ENCODE measurements at regions not wholly inside any gene's neighbourhood (a gene's known extent, or its start where the extent isn't known, plus 50 kb on each side); places are given as distances from the start of the nearest gene placed in this dataset.

- TF ChIP-seq EZH2 (IDR thresholded peaks at IDR 0.05) (no peak), EZH2phosphoT487 (IDR thresholded peaks at IDR 0.05) (no peak)
- TF ChIP-seq, protein P1, sequence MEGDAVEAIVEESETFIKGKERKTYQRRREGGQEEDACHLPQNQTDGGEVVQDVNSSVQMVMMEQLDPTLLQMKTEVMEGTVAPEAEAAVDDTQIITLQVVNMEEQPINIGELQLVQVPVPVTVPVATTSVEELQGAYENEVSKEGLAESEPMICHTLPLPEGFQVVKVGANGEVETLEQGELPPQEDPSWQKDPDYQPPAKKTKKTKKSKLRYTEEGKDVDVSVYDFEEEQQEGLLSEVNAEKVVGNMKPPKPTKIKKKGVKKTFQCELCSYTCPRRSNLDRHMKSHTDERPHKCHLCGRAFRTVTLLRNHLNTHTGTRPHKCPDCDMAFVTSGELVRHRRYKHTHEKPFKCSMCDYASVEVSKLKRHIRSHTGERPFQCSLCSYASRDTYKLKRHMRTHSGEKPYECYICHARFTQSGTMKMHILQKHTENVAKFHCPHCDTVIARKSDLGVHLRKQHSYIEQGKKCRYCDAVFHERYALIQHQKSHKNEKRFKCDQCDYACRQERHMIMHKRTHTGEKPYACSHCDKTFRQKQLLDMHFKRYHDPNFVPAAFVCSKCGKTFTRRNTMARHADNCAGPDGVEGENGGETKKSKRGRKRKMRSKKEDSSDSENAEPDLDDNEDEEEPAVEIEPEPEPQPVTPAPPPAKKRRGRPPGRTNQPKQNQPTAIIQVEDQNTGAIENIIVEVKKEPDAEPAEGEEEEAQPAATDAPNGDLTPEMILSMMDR (IDR thresholded peaks at IDR 0.05), result no peak
Measured at GRCh38 chrX:11039926-11040325, 71.2 kb upstream of the HCCS start.

Data from neural progenitor cell (in vitro differentiated cells).